ENCODE measurements at regions not wholly inside any gene's neighbourhood (a gene's known extent, or its start where the extent isn't known, plus 50 kb on each side); places are given as distances from the start of the nearest gene placed in this dataset.

DNA sequence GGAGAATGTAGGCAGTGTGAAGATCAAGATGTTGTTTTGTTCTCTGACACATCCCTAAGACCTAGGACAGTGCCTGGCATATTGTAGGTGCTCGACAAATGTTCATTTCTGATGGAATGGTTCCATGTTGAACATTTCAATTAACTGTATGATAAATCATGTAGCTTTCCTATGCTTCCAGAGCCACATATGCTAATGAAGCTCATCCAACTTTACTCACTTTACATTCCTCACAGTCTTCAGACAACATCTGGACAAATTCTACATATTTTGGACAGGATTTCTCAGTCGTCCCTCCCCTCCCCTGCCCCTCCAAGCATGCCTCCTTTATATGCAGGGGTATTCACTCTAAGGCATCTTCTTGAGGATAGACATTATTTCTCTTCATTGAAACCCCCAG is 177.9 kb downstream of the BLID start:
- no peak for TF ChIP-seq CTCF (IDR thresholded peaks at IDR 0.05)
- TF ChIP-seq EZH2 (IDR thresholded peaks at IDR 0.05): no peak
